ENCODE measurements at regions not wholly inside any gene's neighbourhood (a gene's known extent, or its start where the extent isn't known, plus 50 kb on each side); places are given as distances from the start of the nearest gene placed in this dataset.

GRCh38 chr5:4758996-4759395 lies 381.1 kb upstream of the ADAMTS16 start:
- TF ChIP-seq CTCF (IDR thresholded peaks at IDR 0.05) (no peak), POLR2AphosphoS5 (IDR thresholded peaks at IDR 0.05) (no peak), POLR2A (IDR thresholded peaks at IDR 0.05; ENCODE audit: low read depth) (no peak), EP300 (IDR thresholded peaks at IDR 0.05) (no peak)
